ENCODE measurements at regions not wholly inside any gene's neighbourhood (a gene's known extent, or its start where the extent isn't known, plus 50 kb on each side); places are given as distances from the start of the nearest gene placed in this dataset.
"Not testable (repeated sequence)": the region's sequence is repeated elsewhere in the genome, so short reads cannot be mapped to it uniquely, and the experiment has no call there.

DNA sequence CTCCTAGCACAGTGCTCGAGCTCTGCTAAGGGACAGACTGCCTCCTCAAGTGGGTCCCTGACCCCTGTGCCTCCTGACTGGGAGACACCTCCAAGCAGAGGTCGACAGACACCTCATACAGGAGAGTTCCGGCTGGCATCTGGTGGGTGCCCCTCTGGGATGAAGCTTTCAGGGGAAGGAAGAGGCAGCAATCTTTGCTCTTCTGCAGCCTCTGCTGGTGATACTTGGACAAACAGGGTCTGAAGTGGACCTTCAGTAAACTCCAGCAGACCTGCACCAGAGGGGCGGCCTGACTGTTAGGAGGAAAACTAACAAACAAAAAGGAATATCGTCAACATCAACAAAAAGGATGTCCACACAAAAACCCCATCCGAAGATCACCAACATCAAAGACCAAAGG is 60.6 kb upstream of the DCN start:
- TF ChIP-seq, protein P1, sequence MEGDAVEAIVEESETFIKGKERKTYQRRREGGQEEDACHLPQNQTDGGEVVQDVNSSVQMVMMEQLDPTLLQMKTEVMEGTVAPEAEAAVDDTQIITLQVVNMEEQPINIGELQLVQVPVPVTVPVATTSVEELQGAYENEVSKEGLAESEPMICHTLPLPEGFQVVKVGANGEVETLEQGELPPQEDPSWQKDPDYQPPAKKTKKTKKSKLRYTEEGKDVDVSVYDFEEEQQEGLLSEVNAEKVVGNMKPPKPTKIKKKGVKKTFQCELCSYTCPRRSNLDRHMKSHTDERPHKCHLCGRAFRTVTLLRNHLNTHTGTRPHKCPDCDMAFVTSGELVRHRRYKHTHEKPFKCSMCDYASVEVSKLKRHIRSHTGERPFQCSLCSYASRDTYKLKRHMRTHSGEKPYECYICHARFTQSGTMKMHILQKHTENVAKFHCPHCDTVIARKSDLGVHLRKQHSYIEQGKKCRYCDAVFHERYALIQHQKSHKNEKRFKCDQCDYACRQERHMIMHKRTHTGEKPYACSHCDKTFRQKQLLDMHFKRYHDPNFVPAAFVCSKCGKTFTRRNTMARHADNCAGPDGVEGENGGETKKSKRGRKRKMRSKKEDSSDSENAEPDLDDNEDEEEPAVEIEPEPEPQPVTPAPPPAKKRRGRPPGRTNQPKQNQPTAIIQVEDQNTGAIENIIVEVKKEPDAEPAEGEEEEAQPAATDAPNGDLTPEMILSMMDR (IDR thresholded peaks at IDR 0.05): not testable (repeated sequence)
- TF ChIP-seq POLR2A (IDR thresholded peaks at IDR 0.05): not testable (repeated sequence)

Data from sigmoid colon (tissue), 3 donors.